HG02588 (cell line): ENCODE measurements at regions not wholly inside any gene's neighbourhood (a gene's known extent, or its start where the extent isn't known, plus 50 kb on each side); places are given as distances from the start of the nearest gene placed in this dataset.

Source experiments
- ATAC-seq: cut with Tn5 transposase; IDR thresholded peaks from one replicate; pipeline ENCODE4 v1.9.1; 2021; ENCODE audit warnings: mild to moderate bottlenecking, moderate library complexity; ENCODE audit not compliant: unreplicated experiment

DNA sequence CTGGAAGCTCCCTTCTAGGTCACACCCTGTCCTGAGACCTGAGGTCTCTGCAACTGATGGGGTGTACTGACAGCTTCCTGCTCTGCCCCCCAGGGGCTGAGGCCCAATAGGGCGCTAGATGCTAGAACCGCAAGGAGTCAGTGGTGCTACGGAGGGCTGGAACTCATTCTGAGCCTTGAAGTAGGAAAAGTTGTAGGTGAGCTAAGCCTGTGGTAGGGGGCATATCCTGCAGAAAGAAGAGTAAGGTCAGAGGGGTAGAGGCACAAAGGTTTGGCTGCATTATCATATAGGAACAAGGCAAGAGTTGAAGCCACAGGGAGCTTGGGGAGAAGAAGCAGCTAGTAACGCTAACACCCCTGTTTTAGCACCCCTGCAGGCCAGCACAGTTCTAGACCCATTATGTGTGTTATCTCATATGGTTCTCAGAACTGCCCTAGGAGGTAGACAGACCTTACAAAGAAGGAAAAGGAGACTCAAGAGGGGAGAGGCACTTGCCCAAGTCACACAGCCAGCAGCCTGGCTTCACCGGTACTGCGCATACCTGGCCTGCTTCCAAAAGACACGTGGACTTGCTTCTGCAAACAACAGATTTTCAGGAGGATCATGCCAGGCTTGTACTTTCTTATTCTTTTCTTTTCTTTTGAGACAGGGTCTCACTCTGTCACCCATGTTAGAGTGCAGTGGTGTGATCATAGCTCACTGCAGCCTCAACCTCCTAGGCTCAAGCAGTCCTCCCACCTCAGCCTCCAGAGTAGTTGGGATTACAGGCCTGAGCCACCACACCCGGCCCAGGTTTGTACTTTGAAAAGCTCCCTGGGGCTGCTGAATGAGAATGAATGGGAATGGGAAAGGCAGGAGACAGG is 156.1 kb downstream of the MRPL14 start:
- ATAC-seq: no peak

DNA sequence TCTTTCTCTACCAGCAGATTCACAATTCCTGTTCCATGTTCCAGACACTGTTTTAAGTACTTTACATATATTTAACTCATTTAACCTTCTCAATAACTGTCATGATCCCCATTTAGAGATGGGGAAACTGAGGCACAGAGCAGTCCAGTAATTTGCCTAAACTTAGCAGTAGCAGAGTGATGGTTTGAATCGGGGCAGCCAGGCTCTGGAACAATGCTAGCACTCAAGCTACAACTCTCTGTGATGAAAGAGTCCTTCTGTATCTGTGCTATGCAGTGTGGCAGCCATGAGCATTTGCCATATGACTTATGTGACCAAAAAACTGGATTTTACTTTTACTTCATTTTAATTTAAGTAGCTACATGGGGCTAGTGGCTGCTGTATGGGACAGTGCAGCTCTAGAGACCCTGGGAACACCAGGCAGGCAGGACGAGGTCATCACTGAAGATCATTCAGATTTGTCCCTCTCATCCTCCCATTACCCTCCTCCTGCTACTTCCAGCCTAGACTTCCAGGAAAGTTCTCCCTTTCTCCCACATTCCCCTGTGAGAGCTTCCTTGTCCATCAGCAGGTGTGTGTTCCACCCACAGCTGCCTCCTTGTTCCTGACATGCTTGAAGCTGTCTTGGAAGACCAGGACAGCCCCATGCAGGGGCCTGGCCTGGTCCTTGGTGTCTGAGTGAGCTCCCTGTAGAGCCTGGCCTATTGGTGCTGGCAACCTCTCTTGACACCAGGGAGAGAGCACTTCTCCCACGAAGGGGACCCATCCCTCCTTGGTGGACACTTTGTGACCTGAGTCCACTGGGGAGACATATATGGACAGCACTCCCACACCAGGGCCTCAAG is 157.0 kb downstream of the MRPL14 start:
- ATAC-seq: no peak

DNA sequence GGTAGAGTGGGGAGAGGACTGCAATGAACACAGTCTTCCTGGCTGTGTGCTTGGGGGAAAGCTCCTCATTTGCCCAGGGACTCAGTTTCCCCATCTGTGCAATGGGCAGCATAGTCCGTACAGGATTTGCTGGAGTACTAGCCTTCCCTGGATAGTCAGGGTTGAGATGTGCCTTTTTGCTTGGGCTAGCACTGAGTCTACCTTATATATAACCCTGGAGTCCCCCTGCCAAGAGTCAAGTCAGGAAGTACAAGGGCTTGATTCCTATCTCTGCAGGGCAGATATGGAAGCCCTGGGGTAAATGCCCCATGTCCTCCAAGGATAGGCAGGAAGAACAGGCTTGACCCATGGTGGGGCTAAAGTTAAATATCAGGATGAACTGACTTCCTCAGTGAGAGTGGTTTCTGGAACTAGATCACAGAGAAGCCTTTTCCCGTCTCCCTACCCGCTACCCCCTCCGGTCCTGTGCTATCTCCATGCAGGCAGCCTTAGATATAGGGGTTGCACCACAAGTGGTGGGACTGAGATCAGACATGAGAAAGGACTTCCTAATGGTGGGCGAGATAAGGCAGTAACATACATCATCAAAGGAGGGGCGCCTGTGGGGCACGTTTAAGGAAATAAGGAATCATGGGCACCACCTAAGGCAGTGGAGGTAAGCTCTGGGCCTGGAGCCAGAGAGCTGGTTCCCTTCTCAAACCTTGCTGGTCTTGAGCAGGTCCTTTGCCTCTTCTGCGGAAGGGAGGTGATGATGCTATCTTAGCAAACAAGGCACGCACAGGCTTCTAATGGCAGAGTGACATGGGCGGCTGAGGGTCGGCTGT is 157.9 kb downstream of the MRPL14 start:
- no peak for ATAC-seq

DNA sequence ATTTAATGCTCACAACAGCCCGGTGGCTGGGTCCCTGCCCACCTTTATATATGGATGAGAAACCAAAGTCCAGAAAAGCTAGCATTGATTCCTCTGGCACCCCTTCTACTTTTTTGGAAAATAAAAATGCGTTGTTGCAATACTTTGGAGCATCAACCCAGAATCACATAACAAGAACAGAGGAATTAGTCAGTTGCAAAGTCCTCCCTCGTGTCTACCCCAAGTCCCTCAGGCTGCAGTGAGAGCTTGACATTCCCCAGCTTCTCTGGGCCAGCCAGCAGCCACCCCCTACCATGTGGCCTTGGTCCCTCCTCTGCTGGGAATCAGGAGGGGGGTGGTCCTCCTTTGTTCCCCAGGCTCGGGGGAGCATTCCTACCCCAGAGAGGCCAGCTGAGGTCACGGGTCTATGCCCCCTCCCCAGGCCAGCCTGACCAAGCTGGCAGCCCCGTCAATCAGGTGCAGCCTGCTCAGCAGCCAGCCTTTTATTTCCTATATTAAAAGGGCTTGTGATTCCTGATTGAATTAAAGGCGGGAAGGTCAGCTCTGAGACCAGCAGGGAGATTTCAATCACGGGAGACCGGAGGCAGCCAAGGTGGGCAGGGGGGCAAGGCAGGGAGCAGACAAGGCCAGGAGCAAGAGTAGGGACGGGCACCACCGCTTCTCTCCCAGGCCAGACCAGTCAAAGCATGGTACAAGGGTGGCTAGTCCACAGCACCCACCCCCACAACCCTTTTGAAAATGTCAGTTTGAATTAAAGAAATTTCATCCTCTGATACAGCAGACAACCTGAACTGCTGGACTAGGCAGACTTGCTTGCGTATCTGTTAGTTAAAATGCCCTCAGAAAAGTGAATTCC is 158.9 kb downstream of the MRPL14 start:
- ATAC-seq: no peak

DNA sequence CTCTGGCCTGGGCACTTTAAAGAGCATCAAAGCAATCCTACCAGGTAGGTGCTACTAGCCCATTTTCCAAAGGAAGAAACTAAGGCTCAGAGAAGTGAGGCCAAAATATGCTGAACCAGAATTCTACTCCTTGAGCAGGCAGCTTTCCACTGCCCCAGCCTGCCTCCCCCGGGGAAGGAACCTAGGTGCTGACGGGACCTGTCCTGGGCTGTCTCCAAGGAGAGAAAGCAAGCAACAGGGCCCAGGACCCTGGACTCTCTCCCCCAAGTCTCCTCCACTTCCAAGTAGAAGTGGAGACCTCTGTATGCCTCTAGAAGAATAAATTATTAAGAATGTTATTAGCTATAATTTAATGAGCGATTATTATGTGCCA is 159.5 kb downstream of the MRPL14 start:
- no peak for ATAC-seq

DNA sequence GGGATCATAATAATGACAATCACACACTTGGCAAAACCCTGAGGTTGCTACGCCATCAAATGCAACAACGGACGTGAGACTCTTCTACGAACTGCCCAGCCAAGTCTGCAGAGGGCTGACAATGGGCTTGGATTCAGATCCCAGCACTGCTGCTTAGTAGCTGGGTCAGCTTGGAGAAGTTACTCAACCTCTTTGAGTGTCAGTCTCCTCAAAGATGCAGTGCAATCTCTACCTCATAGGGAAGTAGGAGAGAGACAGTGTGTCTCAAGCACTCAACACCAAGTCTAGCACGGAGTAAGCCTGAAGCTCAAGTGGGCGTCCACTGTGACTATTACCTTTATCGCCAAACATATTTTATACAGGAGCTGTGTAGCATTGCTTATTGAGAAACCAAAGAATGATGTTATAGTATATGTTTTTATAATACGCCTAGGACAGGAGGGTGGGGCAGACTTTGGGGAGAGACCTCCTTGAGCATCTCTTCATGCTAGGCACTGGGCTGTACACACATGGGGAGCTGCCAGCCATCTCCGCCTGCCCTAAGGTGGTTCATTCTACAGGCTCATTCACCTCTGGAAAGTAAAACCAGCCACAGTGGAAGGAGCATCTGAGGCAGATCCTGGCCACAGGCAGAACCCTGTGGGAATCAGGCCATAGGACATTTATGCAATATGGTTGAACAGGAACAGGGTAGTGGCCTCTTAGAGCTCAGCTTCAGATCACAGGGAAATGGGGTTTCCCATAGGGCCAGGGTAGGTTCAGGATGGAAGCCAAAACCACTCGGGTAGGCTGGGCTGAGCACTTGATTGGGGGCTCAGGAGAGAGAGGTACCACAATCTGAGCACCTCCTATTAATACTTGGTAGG is 160.2 kb downstream of the MRPL14 start:
- ATAC-seq: no peak

DNA sequence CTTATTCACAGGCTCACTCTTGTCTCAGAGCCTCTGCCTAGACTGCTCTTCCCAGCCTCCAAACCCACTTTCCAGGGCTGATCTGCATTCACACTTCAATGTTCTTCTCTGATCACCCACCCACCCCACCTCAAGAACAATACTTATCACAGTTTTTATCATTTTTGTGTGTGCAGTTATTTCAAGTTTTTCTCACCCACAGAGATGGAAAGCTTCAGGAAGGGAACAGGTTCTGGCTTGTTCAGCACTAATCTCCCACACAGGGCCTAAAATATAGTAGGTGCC is 160.9 kb downstream of the MRPL14 start:
- no peak for ATAC-seq

DNA sequence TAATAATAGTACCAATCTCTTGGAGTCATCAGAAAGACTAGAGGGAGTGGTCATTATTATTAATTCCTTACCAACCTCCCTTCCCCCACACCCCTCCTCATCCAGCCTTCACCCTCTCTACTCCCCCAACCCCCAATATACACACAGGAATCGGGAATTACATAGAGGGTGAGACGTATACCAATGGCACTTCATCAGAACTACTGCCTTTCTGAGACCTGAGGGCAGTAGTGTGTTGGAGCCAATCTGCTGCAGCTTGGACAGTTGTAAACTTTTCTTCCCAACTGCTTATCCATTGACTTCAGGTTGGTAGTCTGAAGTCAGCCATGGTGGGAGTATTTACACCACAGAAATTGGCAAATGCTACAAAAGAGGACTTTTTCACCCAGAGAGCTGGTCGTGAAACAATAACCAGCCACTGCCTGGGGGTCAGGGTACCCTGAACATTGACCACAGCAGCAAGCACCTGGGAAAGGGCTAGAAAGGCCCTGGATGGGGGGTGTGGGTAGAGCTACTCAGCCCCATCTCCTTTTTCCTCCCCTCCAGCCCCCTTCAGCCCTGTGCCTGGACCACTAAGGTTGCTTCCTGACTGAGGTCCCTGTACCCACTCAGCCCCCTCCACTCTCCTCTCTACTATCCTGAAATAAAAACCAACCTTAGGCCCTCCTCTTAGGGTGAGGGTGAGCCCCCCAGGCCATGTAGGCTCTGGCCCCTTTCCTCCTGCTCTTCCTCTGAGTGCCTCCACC is 161.5 kb downstream of the MRPL14 start:
- no peak for ATAC-seq

DNA sequence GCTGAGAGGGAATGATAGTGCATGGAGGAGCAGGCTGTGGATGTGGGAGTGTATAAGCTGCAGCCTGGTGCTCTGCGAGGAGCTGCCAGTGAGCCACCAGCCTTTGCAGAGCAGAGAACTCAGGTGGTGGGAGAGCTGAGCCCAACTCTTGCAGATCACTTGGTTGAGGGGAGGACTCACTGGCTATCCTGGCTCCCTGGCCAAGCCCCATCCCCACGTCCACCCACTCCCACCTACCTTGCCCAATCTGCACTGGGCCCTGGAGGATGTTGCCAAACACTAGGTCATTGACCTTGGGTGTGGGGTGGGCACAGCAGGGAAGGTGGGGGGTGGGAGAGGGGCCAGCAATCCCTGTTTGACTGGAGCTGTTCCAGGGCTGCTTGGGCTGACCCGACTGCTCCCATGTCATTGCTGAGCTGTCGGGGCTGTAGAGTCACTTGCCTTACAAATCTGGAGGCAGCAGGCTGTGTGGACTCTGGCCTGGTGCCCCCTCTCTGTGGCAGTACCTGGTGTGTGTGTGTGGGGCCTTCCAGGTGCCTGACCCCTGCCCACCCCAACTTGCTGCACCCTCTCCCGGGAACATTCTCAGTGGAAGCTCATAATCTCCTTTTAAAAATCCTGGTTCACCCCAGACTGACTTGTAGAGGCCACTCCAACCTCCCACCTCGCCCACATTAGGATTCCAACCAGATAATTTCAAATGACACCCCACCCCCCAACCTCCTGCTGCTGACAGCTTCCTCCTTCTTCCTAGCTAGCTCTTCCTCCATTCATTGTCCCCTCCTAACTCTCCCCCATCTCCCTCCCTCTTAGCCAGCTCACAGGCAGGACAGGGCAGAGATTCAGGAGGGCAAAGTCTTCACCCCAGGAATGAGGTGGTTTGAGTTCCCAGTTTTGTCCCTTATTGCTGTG is 162.3 kb downstream of the MRPL14 start:
- no peak for ATAC-seq

DNA sequence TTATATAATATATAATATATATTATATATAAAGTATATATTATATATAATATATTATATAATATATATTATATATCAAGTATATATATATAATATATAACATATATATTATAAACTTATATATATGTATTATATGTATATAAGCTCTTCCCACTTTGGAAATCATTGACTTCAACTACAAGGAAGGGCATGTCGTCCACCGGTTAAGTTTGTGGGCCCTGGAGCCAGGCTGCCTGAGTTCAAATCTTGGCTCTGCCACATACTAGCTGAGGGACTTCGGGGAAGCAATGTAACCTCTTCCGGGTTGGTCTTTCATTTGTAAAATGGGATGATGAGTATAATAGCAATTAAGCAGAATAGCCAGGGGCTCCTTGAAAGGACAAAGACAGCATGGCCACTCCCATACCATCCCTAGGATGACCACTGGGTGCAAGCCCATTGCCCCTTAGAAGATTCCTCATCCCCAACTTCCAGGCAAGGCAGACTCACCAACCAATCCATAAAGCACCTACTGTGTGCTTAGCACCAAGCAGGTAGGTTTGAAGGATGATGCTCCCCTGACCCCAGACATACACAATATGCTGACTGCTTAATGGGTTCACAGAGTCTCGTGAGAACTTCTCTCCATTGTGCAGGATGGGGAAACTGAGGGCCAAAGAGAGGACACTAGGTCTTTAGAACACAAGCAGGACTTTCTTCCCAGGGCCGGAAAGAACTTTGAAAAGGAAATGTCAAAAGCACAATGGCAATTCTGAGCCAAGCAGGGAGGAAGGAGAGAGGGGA is 163.2 kb downstream of the MRPL14 start:
- no peak for ATAC-seq

DNA sequence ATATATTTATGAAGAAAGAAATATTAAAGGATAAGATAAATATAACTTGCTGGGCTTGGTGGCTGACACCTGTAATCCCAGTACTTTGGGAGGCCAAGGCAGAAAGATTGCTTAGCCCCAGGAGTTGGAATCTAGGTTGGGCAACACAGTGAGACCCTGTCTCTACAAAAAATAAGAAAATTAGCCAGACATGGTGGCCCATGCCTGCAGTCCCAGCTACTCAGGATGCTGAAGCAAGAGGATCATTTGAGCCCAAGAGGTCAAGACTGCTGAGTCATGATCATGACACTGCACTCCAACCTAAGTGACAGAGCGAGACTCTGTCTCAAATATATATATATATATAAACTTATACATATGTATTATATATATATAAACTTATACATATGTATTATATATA is 164.0 kb downstream of the MRPL14 start:
- no peak for ATAC-seq

DNA sequence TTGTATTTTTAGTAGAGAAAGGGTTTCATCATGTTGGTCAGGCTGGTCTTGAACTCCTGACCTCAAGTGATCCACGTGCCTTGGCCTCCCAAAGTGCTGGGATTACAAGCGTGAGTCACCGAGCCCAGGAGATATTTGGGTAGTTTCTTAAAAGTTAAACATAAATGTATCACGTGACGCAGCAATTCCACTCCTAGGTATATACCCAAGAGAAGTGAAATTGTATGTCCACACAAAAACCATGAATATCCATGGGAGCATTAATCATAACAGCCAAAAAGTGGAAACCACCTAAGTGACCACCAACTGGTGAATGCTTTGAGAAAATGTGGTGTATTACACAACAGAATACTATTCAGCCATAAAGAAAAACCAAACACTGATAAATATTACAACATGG is 164.8 kb downstream of the MRPL14 start:
- no peak for ATAC-seq

DNA sequence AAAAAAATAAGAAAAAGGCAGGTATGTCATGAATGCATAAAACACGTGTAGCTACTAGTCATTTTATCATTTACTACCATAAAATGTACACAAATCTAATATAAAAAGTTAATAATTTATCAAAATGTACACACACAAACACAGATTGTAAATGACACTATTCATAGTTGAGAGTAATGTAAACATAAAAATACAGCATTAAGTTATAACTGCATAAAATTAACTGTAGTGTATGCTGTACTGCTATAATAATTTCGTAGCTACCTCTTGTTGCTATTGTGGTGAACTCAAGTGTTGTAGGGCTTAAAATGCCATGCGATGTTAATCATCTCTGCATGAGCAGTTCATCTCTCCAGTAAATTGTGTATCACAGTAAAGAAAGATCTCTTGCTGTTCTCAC is 170.0 kb downstream of the MRPL14 start:
- no peak for ATAC-seq

DNA sequence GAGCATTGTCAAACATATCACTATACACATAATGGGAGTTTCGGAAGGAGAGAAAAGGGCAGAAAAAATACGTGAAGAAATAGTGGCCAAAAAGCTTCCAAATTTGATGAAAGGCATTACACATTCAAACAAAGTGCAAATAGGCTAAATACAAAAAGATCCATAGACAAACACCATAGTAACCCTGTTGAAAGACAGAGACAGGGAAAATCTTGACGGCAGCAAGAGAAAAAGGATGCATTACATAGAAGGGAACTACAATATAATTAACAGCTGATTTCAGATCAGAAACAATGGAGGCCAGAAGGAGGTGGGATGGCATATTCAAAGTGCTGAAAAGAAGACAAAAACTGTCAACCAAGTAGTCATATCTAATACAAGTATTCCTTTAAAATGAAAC is 170.8 kb downstream of the MRPL14 start:
- no peak for ATAC-seq

DNA sequence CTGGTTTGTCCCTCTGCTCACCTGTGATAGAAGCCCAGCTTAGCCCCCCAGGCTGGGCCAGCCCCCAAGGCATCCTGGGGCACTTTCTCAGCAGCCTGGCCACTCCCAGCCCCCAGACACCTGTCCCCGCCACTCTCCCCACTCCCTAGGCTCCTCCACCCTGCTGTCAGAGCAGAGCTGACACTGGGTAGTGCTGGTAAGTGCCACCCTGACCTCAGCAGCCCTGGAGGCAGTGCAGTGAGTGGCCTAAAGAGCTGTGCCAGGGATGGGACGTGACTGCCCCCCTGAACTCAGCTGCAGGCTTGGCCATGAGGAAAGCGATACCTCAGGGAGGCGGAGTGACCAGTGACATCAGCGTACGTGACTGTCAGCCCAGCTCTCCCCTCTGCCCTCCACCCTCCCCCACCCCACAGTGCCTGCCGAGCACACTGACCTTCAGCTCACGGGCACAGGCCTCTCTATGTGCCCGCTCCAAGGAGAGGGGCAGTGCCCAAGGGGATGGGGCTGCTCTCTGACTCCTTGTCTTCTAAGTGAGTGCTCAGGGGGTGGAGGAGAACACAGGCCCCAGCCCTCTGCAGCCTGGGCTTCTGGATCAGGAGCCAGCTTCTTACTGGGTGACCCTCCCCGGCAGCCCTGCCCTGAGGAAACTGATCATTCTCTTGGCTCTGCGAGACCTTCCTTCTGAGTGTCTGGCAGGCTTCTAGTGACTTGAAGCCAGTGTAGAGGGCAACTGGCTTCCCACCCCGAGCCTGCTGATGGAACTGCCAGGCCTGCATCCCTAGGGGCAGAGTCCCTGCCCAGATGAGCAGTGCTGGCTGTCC is 172.7 kb downstream of the MRPL14 start:
- no peak for ATAC-seq

DNA sequence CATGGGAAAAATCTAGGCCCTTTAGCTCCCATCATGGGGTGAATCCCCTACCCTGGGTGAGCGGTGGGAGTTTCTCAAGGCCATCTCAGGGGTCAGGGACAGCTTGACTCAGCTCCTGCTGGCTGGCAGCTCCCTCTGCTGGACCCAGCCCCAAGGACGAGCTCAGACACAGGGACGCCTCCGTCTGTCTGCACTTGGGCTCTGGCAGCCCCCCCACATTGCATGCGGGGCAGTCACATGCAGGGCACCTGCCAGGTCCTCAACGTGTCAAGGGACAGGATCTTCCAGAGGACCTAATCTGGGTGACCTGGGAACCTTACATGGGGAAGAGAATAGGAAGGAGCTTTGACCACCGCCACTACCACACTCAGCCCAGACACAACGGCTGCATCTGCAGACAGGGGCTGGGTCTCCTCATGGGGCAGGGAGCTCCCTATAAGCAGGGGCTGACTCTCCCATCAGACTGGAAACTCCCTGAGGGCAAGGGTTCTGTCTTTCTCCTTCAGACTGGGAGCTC is 173.4 kb downstream of the MRPL14 start:
- no peak for ATAC-seq
